ENCODE measurements at regions not wholly inside any gene's neighbourhood (a gene's known extent, or its start where the extent isn't known, plus 50 kb on each side); places are given as distances from the start of the nearest gene placed in this dataset.

DNA sequence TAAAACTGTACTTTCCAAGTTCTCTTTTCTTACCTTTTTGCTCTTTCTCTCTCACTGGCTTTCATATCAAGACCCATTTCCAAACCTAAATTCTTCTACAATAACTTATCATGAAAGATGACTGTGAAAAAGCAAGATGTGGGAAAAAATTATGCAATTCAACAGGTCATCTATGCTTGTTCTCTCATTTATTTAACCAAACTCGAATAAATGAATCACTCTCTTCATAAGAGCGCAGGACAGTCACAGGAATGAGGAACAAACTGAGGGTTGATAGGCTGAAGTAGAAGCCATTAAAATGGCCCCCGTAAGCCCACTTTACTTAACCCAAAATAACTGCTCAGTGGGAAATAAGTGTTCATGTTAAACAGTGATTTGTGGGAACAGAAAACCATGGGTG is 1289.7 kb upstream of the SORCS1 start:
- Histone ChIP-seq H3K18ac (ENCODE audit: low read depth, low read length) (no peak overlapping the region), H3K79me1 (ENCODE audit: low read depth in 1 of 2, low read length in 2 of 2) (no peaks in the 10 kb centered on the region), H4K8ac (ENCODE audit: low read depth in 2 of 2, low read length in 2 of 2) (no peak overlapping the region), H3K56ac (ENCODE audit: extremely low read depth, insufficient read depth, low read length) (no peak overlapping the region), H3K4me1 (ENCODE audit: control insufficient read depth, insufficient read depth, low read length) (no peaks in the 10 kb centered on the region), H3K14ac (replicated peaks; ENCODE audit: low read depth, low read length) (no peak overlapping the region), H3K27me3 (ENCODE audit: control insufficient read depth, insufficient read depth, low read length) (no peaks in the 10 kb centered on the region), H4K5ac (ENCODE audit: low read depth, low read length) (no peak overlapping the region), H3K9me1 (ENCODE audit: insufficient read depth, low read length) (no peaks in the 10 kb centered on the region), H2AK9ac (replicated peaks; ENCODE audit: low read depth, low read length, poor library complexity) (no peak overlapping the region), H2BK120ac (ENCODE audit: low read depth, low read length) (no peak overlapping the region), H2BK20ac (ENCODE audit: low read depth, low read length) (no peak overlapping the region), H3K9me3 (ENCODE audit: control insufficient read depth, insufficient read depth, low read length) (no peaks in the 10 kb centered on the region; the same call in 1 of the 2 replicates), H2AFZ (replicated peaks; ENCODE audit: low read length, poor library complexity) (no peak overlapping the region), H3K4me3 (ENCODE audit: insufficient read depth, low read depth, low read length) (no peak overlapping the region), H3K27ac (ENCODE audit: insufficient read depth, low read length) (no peak overlapping the region), H2BK5ac (ENCODE audit: low read depth, low read length, poor library complexity, severe bottlenecking) (no peak overlapping the region), H3K36me3 (ENCODE audit: control insufficient read depth, insufficient read depth, low read length) (no peaks in the 10 kb centered on the region), H4K20me1 (ENCODE audit: insufficient read depth, low read length) (no peaks in the 10 kb centered on the region), H2AK5ac (ENCODE audit: low read depth, low read length) (no peak overlapping the region), H3K4me2 (ENCODE audit: low read depth, low read length) (no peak overlapping the region), H4K91ac (ENCODE audit: insufficient read depth, low read depth, low read length) (no peak overlapping the region), H3K23ac (ENCODE audit: low read depth, low read length) (no peak overlapping the region), H2BK15ac (ENCODE audit: low read depth, low read length) (no peak overlapping the region), H3K9ac (ENCODE audit: low read depth, low read length) (no peak overlapping the region), H3K4ac (ENCODE audit: low read depth, low read length) (no peak overlapping the region)
- ChIA-PET POLR2A (ENCODE audit: unreplicated experiment) (no interaction called here), CTCF (no interaction called here)
- ATAC-seq (ENCODE audit: low read depth): no peak
- no peak for DNase-seq
- no CpG with 5 or more reads among the region's 3 CpGs for WGBS, 2 experiments (ENCODE audit: extremely low coverage in 2 of 2, insufficient read length in 1 of 2)
- in situ Hi-C loops (cut with MboI; ENCODE audit: low sequenced_read_pairs) (no loop called here), dilution Hi-C loops (cut with HindIII; ENCODE audit: low sequenced_read_pairs, unreplicated experiment) (no loop called here), intact Hi-C loops (cut with micrococcal nuclease) (no loop called here)
- TF ChIP-seq MAFK (IDR thresholded peaks at IDR 0.05; ENCODE audit: low read depth, low read length): no peak
- TF ChIP-seq, protein P1, sequence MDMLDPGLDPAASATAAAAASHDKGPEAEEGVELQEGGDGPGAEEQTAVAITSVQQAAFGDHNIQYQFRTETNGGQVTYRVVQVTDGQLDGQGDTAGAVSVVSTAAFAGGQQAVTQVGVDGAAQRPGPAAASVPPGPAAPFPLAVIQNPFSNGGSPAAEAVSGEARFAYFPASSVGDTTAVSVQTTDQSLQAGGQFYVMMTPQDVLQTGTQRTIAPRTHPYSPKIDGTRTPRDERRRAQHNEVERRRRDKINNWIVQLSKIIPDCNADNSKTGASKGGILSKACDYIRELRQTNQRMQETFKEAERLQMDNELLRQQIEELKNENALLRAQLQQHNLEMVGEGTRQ (IDR thresholded peaks at IDR 0.05; ENCODE audit: low read depth, low read length): no peak
- TF ChIP-seq, protein P2, sequence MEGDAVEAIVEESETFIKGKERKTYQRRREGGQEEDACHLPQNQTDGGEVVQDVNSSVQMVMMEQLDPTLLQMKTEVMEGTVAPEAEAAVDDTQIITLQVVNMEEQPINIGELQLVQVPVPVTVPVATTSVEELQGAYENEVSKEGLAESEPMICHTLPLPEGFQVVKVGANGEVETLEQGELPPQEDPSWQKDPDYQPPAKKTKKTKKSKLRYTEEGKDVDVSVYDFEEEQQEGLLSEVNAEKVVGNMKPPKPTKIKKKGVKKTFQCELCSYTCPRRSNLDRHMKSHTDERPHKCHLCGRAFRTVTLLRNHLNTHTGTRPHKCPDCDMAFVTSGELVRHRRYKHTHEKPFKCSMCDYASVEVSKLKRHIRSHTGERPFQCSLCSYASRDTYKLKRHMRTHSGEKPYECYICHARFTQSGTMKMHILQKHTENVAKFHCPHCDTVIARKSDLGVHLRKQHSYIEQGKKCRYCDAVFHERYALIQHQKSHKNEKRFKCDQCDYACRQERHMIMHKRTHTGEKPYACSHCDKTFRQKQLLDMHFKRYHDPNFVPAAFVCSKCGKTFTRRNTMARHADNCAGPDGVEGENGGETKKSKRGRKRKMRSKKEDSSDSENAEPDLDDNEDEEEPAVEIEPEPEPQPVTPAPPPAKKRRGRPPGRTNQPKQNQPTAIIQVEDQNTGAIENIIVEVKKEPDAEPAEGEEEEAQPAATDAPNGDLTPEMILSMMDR (conservative IDR thresholded peaks at IDR 0.05; ENCODE audit: low read depth, low read length): no peak
- TF ChIP-seq NFE2L2 (IDR thresholded peaks at IDR 0.05; ENCODE audit: low read depth, low read length): no peak
- no peak for TF ChIP-seq RCOR1 (IDR thresholded peaks at IDR 0.05; ENCODE audit: insufficient replicate concordance, low read length)
- no peak for TF ChIP-seq BHLHE40 (IDR thresholded peaks at IDR 0.05; ENCODE audit: low read depth, low read length)
- TF ChIP-seq RAD21 (IDR thresholded peaks at IDR 0.05; ENCODE audit: low read length): no peak
- TF ChIP-seq MXI1 (IDR thresholded peaks at IDR 0.05; ENCODE audit: borderline replicate concordance, low read depth, low read length): no peak
- TF ChIP-seq RFX5 (IDR thresholded peaks at IDR 0.05; ENCODE audit: low read depth, low read length): no peak
- TF ChIP-seq MAZ (IDR thresholded peaks at IDR 0.05; ENCODE audit: borderline replicate concordance, low read depth, low read length): no peak
- no peak for TF ChIP-seq CEBPB (IDR thresholded peaks at IDR 0.05; ENCODE audit: low read depth, low read length)
- TF ChIP-seq POLR2A (IDR thresholded peaks at IDR 0.05; ENCODE audit: low read depth, low read length): no peak
- no peak for TF ChIP-seq SMC3 (IDR thresholded peaks at IDR 0.05; ENCODE audit: low read depth, low read length)
- TF ChIP-seq, protein P3, sequence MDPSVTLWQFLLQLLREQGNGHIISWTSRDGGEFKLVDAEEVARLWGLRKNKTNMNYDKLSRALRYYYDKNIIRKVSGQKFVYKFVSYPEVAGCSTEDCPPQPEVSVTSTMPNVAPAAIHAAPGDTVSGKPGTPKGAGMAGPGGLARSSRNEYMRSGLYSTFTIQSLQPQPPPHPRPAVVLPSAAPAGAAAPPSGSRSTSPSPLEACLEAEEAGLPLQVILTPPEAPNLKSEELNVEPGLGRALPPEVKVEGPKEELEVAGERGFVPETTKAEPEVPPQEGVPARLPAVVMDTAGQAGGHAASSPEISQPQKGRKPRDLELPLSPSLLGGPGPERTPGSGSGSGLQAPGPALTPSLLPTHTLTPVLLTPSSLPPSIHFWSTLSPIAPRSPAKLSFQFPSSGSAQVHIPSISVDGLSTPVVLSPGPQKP (IDR thresholded peaks at IDR 0.05; ENCODE audit: borderline replicate concordance, low read depth, low read length): no peak
- TF ChIP-seq FOS (IDR thresholded peaks at IDR 0.05; ENCODE audit: low read depth, low read length): no peak
- no peak for TF ChIP-seq CHD1 (IDR thresholded peaks at IDR 0.05; ENCODE audit: low read depth, low read length)
- no TSS peak for BruUV-seq (replicated peaks)

All from IMR-90 (cell line).